Mesothelial cell of epicardium (in vitro differentiated cells): ENCODE measurements at regions not wholly inside any gene's neighbourhood (a gene's known extent, or its start where the extent isn't known, plus 50 kb on each side); places are given as distances from the start of the nearest gene placed in this dataset.

Experiments used
- DNase-seq, 2 experiments: peaks; one replicate each; pipeline ENCODE4 v3.0.0; 2021; ENCODE audit warnings: low spot score in 2 of 2; ENCODE audit not compliant: unreplicated experiment in 2 of 2
- H3K27ac Mint-ChIP-seq: 2 replicates; pipeline ENCODE4 v1.8.0; 2021; ENCODE audit warnings: mixed read lengths
- H3K27me3 Mint-ChIP-seq: 2 replicates; pipeline ENCODE4 v1.8.0; 2021; ENCODE audit warnings: low read depth, mixed read lengths
- H3K36me3 Mint-ChIP-seq: 2 replicates; pipeline ENCODE4 v1.8.0; 2021; ENCODE audit warnings: mixed read lengths
- H3K4me1 Mint-ChIP-seq: 2 replicates; pipeline ENCODE4 v1.8.0; 2021; ENCODE audit warnings: mixed read lengths
- H3K4me3 Mint-ChIP-seq: 2 replicates; pipeline ENCODE4 v1.8.0; 2021; ENCODE audit warnings: mild to moderate bottlenecking, moderate library complexity, mixed read lengths
- H3K9me3 Mint-ChIP-seq: 2 replicates; pipeline ENCODE4 v1.8.0; 2021; ENCODE audit warnings: mixed read lengths
- TF ChIP-seq, protein P1 (sequence below): fragments of 200-600 bp; sonication (generic); IDR thresholded peaks from one replicate; pipeline ENCODE4 v1.5.0; 2021; ENCODE audit warnings: antibody characterized with exemption; ENCODE audit not compliant: unreplicated experiment

DNA sequence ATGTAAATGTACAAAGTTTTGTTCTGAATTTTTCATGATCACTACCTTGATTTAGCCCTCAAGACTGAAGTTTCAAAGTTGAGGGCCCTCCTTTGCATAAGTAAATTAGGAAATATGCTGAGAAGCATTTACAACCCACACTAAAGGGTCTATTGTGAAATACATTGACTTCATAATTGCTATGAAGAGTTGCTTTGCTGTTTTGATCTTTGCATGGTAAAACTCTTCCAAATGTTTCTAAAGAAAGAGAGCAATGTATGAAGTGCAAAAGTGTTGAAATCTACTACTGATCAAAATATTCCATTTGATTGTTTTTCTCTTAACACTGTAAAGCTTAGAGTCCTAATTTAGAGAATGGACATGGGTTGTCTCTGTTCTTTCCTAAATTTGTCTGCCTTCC, 77.2 kb downstream of the C7orf25 start:
- TF ChIP-seq, protein P1, sequence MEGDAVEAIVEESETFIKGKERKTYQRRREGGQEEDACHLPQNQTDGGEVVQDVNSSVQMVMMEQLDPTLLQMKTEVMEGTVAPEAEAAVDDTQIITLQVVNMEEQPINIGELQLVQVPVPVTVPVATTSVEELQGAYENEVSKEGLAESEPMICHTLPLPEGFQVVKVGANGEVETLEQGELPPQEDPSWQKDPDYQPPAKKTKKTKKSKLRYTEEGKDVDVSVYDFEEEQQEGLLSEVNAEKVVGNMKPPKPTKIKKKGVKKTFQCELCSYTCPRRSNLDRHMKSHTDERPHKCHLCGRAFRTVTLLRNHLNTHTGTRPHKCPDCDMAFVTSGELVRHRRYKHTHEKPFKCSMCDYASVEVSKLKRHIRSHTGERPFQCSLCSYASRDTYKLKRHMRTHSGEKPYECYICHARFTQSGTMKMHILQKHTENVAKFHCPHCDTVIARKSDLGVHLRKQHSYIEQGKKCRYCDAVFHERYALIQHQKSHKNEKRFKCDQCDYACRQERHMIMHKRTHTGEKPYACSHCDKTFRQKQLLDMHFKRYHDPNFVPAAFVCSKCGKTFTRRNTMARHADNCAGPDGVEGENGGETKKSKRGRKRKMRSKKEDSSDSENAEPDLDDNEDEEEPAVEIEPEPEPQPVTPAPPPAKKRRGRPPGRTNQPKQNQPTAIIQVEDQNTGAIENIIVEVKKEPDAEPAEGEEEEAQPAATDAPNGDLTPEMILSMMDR, result no peak
- no peaks in the 10 kb centered on the region for H3K36me3 Mint-ChIP-seq
- H3K9me3 Mint-ChIP-seq, result peaks cover 2% of the 10 kb centered on the region
- H3K4me1 Mint-ChIP-seq, result peaks cover 44% of the 10 kb centered on the region
- H3K27me3 Mint-ChIP-seq, result no peaks in the 10 kb centered on the region
- no peak for DNase-seq
- H3K27ac Mint-ChIP-seq, result no peak overlapping the region
- H3K4me3 Mint-ChIP-seq, result no peak overlapping the region

DNA sequence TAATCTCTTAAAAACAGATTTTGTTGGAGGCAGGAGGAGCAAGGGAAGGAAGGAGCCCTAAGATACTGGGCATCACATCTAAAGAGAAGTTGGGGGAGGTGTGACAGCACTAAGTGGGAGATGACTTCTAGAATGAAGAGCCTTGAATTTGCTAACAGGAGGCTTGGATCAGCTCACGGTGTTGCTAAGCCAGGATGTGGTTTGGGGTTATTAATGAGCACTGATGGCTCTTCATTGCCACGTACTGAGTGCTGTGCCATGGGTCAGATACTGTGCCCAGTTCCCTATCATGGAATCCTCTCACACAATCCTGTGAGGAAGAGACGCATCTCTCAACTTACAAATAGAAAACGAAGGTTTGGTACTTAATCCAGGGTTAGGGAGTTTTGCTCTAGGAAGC, 78.5 kb downstream of the C7orf25 start:
- peaks cover 41% of the 10 kb centered on the region for H3K4me1 Mint-ChIP-seq
- H3K27me3 Mint-ChIP-seq, result no peaks in the 10 kb centered on the region
- H3K27ac Mint-ChIP-seq, result peak overlapping the region; percentile 26
- DNase-seq, result no peak
- peaks cover 2% of the 10 kb centered on the region for H3K9me3 Mint-ChIP-seq
- H3K36me3 Mint-ChIP-seq, result no peaks in the 10 kb centered on the region
- TF ChIP-seq, protein P1, result no peak
- H3K4me3 Mint-ChIP-seq, result no peak overlapping the region

DNA sequence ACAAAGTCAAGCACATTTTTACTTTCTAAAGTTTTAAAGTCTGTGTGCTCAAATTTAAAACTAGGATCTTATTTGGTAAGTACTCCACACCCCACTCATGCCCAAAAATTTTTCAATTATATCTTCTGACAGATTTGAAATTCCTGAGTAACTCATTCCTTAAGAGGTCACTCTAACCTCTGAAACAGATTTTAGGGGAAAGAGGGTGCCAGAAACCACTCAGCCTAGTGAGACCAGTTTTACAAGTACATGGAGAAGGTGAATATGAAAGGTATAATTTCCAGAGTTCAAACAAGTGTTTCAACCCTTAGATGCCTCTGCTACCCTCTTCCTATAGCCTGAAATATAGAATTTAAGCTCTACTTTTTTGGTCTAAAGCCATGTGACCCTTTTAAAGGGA, 79.2 kb downstream of the C7orf25 start:
- no peak for DNase-seq
- TF ChIP-seq, protein P1, result no peak
- peak overlapping the region; percentile 3 for H3K27ac Mint-ChIP-seq
- no peaks in the 10 kb centered on the region for H3K36me3 Mint-ChIP-seq
- no peaks in the 10 kb centered on the region for H3K27me3 Mint-ChIP-seq
- peaks cover 44% of the 10 kb centered on the region for H3K4me1 Mint-ChIP-seq
- no peak overlapping the region for H3K4me3 Mint-ChIP-seq
- H3K9me3 Mint-ChIP-seq, result peaks cover 2% of the 10 kb centered on the region

- DNase-seq, result peak in 1 of 2 experiments; percentile 44
Measured at GRCh38 chr7:42831718-42832522, 80.0 kb downstream of the C7orf25 start.

DNA sequence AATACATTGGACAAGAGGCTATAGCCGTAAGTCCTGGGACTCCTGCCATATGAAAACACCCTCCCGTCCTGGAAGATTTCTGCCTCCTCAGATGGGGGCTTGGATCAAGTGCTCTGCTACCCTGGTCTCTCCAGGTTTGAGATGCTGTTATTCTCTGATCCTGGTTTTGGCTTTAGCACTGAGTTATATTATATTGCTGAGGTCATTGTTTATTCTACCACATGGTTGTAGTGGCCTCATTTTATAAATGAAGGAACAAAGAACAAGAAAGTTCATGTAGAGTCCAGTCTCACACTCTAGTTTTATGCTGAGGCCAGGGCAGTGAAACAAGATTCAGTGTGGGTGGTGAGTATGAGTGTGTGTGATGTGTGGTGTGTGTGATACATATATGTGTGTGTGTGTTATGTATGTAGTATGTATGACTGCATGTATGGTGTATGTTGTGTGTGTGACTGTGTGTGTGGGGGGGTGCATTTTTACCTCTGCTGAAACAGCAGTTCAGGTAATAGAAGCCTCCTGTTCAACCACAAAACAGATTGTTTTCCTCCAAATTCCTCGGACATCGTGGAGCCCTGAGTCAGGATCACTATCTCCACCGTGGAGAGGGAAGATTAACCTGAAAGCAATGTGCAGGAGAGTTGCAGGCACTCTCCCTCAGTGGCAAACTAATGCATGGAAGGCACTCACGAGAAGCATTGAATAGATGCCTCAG, 80.7 kb downstream of the C7orf25 start:
- DNase-seq, result no peak
- no peaks in the 10 kb centered on the region for H3K9me3 Mint-ChIP-seq
- no peaks in the 10 kb centered on the region for H3K27me3 Mint-ChIP-seq

More at GRCh38 chr7:42831718-42832522, 80.0 kb downstream of the C7orf25 start:
- Mint-ChIP-seq H3K36me3 (no peaks in the 10 kb centered on the region), H3K9me3 (no peaks in the 10 kb centered on the region), H3K27ac (peak overlapping the region; percentile 3), H3K27me3 (no peaks in the 10 kb centered on the region), H3K4me3 (no peak overlapping the region), H3K4me1 (peaks cover 44% of the 10 kb centered on the region)
- TF ChIP-seq, protein P1, result peak; percentile 40

More for the DNA sequence above, 80.7 kb downstream of the C7orf25 start:
- no peaks in the 10 kb centered on the region for H3K36me3 Mint-ChIP-seq
- H3K27ac Mint-ChIP-seq, result peak overlapping the region; percentile 3
- TF ChIP-seq, protein P1, result no peak
- peaks cover 44% of the 10 kb centered on the region for H3K4me1 Mint-ChIP-seq
- no peak overlapping the region for H3K4me3 Mint-ChIP-seq
